ENCODE measurements at regions not wholly inside any gene's neighbourhood (a gene's known extent, or its start where the extent isn't known, plus 50 kb on each side); places are given as distances from the start of the nearest gene placed in this dataset.

- H3K27ac Mint-ChIP-seq (ENCODE audit: unreplicated experiment), result no peak overlapping the region
- H3K36me3 Mint-ChIP-seq (ENCODE audit: low read depth, unreplicated experiment), result no peaks in the 10 kb centered on the region
- no peak for TF ChIP-seq CTCF (IDR thresholded peaks at IDR 0.05; ENCODE audit: unreplicated experiment)
- DNase-seq (ENCODE audit: low spot score), result no peak
- H3K4me1 Mint-ChIP-seq (ENCODE audit: unreplicated experiment), result no peaks in the 10 kb centered on the region
- no peak overlapping the region for H3K4me3 Mint-ChIP-seq (ENCODE audit: unreplicated experiment)
- H3K27me3 Mint-ChIP-seq (ENCODE audit: unreplicated experiment), result peaks cover 1% of the 10 kb centered on the region
- H3K9me3 Mint-ChIP-seq (ENCODE audit: unreplicated experiment), result no peaks in the 10 kb centered on the region
Observed at GRCh38 chr7:20477067-20477466, 138.4 kb upstream of the ABCB5 start.

GRCh38 chr7:20479706-20480105 lies 135.8 kb upstream of the ABCB5 start:
- DNase-seq (ENCODE audit: low spot score), result no peak
- no peaks in the 10 kb centered on the region for H3K4me1 Mint-ChIP-seq (ENCODE audit: unreplicated experiment)

GRCh38 chr7:20482071-20482470 lies 133.4 kb upstream of the ABCB5 start:
- Mint-ChIP-seq H3K27ac (ENCODE audit: unreplicated experiment) (no peak overlapping the region), H3K4me3 (ENCODE audit: unreplicated experiment) (no peak overlapping the region), H3K36me3 (ENCODE audit: low read depth, unreplicated experiment) (no peaks in the 10 kb centered on the region), H3K4me1 (ENCODE audit: unreplicated experiment) (no peaks in the 10 kb centered on the region), H3K27me3 (ENCODE audit: unreplicated experiment) (no peaks in the 10 kb centered on the region), H3K9me3 (ENCODE audit: unreplicated experiment) (no peaks in the 10 kb centered on the region)
- no peak for DNase-seq (ENCODE audit: low spot score)
- TF ChIP-seq CTCF (IDR thresholded peaks at IDR 0.05; ENCODE audit: unreplicated experiment), result no peak

More at GRCh38 chr7:20479706-20480105, 135.8 kb upstream of the ABCB5 start:
- no peaks in the 10 kb centered on the region for H3K36me3 Mint-ChIP-seq (ENCODE audit: low read depth, unreplicated experiment)
- no peak overlapping the region for H3K4me3 Mint-ChIP-seq (ENCODE audit: unreplicated experiment)
- H3K27ac Mint-ChIP-seq (ENCODE audit: unreplicated experiment), result no peak overlapping the region
- no peaks in the 10 kb centered on the region for H3K9me3 Mint-ChIP-seq (ENCODE audit: unreplicated experiment)
- TF ChIP-seq CTCF (IDR thresholded peaks at IDR 0.05; ENCODE audit: unreplicated experiment), result no peak
- H3K27me3 Mint-ChIP-seq (ENCODE audit: unreplicated experiment), result no peaks in the 10 kb centered on the region

- no peak for DNase-seq (ENCODE audit: low spot score)
- Mint-ChIP-seq H3K36me3 (ENCODE audit: low read depth, unreplicated experiment) (no peaks in the 10 kb centered on the region), H3K27me3 (ENCODE audit: unreplicated experiment) (no peaks in the 10 kb centered on the region), H3K9me3 (ENCODE audit: unreplicated experiment) (peaks cover 5% of the 10 kb centered on the region), H3K4me3 (ENCODE audit: unreplicated experiment) (no peak overlapping the region), H3K4me1 (ENCODE audit: unreplicated experiment) (no peaks in the 10 kb centered on the region), H3K27ac (ENCODE audit: unreplicated experiment) (no peak overlapping the region)
- no peak for TF ChIP-seq CTCF (IDR thresholded peaks at IDR 0.05; ENCODE audit: unreplicated experiment)
Observed at GRCh38 chr7:20484356-20484755, 131.1 kb upstream of the ABCB5 start.

GRCh38 chr7:20488850-20489249 lies 126.6 kb upstream of the ABCB5 start:
- Mint-ChIP-seq H3K4me1 (ENCODE audit: unreplicated experiment) (no peaks in the 10 kb centered on the region), H3K9me3 (ENCODE audit: unreplicated experiment) (peaks cover 5% of the 10 kb centered on the region), H3K27ac (ENCODE audit: unreplicated experiment) (no peak overlapping the region), H3K4me3 (ENCODE audit: unreplicated experiment) (no peak overlapping the region), H3K27me3 (ENCODE audit: unreplicated experiment) (no peaks in the 10 kb centered on the region), H3K36me3 (ENCODE audit: low read depth, unreplicated experiment) (no peaks in the 10 kb centered on the region)
- no peak for TF ChIP-seq CTCF (IDR thresholded peaks at IDR 0.05; ENCODE audit: unreplicated experiment)
- DNase-seq (ENCODE audit: low spot score), result no peak

Data from endothelial cell (in vitro differentiated cells).